Adrenal gland (tissue), 5 donors: ENCODE measurements at regions not wholly inside any gene's neighbourhood (a gene's known extent, or its start where the extent isn't known, plus 50 kb on each side); places are given as distances from the start of the nearest gene placed in this dataset.

ENCODE experiments used
- CTCF ChIP-seq, 6 experiments: fragments of 450-650 bp in 4 of 6; fragments of 200-600 bp in 2 of 6; sonication (generic) in 1 of 6; IDR thresholded peaks; 1 replicate in 5 of 6; 2 replicates in 1 of 6; pipeline versions ENCODE4 v1.5.1 to v1.8.0; 2016 to 2021; ENCODE audit warnings: antibody characterized with exemption in 6 of 6, mild to moderate bottlenecking in 2 of 6, moderate library complexity in 1 of 6
- POLR2A ChIP-seq, 2 donors: fragments of 450-650 bp; IDR thresholded peaks; one replicate each; pipeline ENCODE4 v1.6.1; 2017; ENCODE audit warnings: antibody characterized with exemption in 2 of 2, mild to moderate bottlenecking in 2 of 2, moderate library complexity in 1 of 2
- donor health status: DM: no; HTN: no; CAD: no.

- TF ChIP-seq CTCF (IDR thresholded peaks at IDR 0.05) (no peak), POLR2A (IDR thresholded peaks at IDR 0.05) (no peak)
These were observed 59.6 kb upstream of the CYYR1 start for GRCh38 chr21:26632691-26633090.
